Smooth muscle cell (in vitro differentiated cells): ENCODE measurements at regions not wholly inside any gene's neighbourhood (a gene's known extent, or its start where the extent isn't known, plus 50 kb on each side); places are given as distances from the start of the nearest gene placed in this dataset.

Source experiments
- DNase-seq: peaks from one replicate; lab custom pipeline; 2025; ENCODE audit not compliant: unreplicated experiment; lab: John Stamatoyannopoulos, UW
- H2AFZ ChIP-seq: fragments of 200-600 bp; sonication (generic); 2 replicates; pipeline ENCODE4 v1.6.0; 2016; ENCODE audit warnings: antibody characterized with exemption, low read depth, mild to moderate bottlenecking
- H3F3A ChIP-seq: fragments of 200-600 bp; sonication (generic); 2 replicates; pipeline ENCODE4 v1.6.0; 2017; ENCODE audit warnings: antibody characterized with exemption, low read depth
- H3K27ac ChIP-seq: fragments of 200-600 bp; sonication (generic); 2 replicates; pipeline ENCODE4 v1.5.1; 2016; ENCODE audit warnings: low read depth, mild to moderate bottlenecking
- H3K27me3 ChIP-seq: fragments of 200-600 bp; sonication (generic); 2 replicates; pipeline ENCODE4 v1.6.1; 2016; ENCODE audit warnings: low read depth, mild to moderate bottlenecking
- H3K36me3 ChIP-seq: fragments of 200-600 bp; sonication (generic); 2 replicates; pipeline ENCODE4 v1.5.1; 2016; ENCODE audit warnings: low read depth
- H3K4me1 ChIP-seq: fragments of 200-600 bp; sonication (generic); 2 replicates; pipeline ENCODE4 v1.5.1; 2016; ENCODE audit warnings: low read depth
- H3K4me2 ChIP-seq: fragments of 200-600 bp; sonication (generic); 2 replicates; pipeline ENCODE4 v1.6.0; 2016; ENCODE audit warnings: mild to moderate bottlenecking
- H3K4me3 ChIP-seq: fragments of 200-600 bp; sonication (generic); 2 replicates; pipeline ENCODE4 v1.5.1; 2016; ENCODE audit warnings: mild to moderate bottlenecking
- H3K79me2 ChIP-seq: fragments of 200-600 bp; sonication (generic); 2 replicates; pipeline ENCODE4 v1.6.0; 2016; ENCODE audit warnings: low read depth, mild to moderate bottlenecking
- H3K9ac ChIP-seq: fragments of 200-600 bp; sonication (generic); 2 replicates; pipeline ENCODE4 v1.6.0; 2016; ENCODE audit warnings: low read depth
- H3K9me3 ChIP-seq: fragments of 200-600 bp; sonication (generic); replicated peaks from 2 replicates; pipeline ENCODE4 v1.5.1; 2016; ENCODE audit warnings: low read depth
- H4K20me1 ChIP-seq: fragments of 200-600 bp; sonication (generic); 2 replicates; pipeline ENCODE4 v1.6.0; 2016; ENCODE audit warnings: low read depth
- WGBS: methylation state at CpG from one replicate; pipeline ENCODE4 v1.1.7; 2016; ENCODE audit warnings: low lambda C conversion rate; 5-methylcytosine and 5-hydroxymethylcytosine counted together
- TF ChIP-seq, protein P1 (sequence below): fragments of 200-600 bp; sonication (generic); IDR thresholded peaks from 2 replicates; pipeline ENCODE4 v1.5.1; 2017; ENCODE audit warnings: borderline replicate concordance, mild to moderate bottlenecking, antibody characterized with exemption; ENCODE audit not compliant: insufficient read depth, poor library complexity, severe bottlenecking

DNA sequence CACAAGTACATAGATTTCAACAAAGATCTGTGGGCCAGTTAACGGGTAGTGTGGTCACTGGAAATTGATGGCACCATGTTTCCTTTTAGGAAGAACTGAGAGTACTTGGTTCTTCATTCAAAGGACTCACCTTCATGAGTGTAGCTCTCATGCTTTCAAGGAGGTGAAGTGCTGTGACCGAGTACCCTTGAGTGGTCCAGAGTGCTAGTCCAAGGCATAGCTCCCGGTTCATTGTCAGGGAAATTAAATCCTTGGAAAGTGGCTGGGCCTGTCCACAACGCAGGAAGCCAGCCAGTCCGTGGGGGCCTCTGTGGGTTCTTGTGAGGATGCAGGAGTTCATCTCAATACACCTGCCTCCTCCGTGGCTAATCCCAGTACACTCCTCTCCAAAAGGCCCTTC, 295.1 kb downstream of the GALR1 start:
- Histone ChIP-seq H3K4me1 (no peaks in the 10 kb centered on the region), H3K27me3 (no peaks in the 10 kb centered on the region), H3K27ac (no peak overlapping the region), H3K9me3 (no peaks in the 10 kb centered on the region), H4K20me1 (no peaks in the 10 kb centered on the region), H3K79me2 (no peaks in the 10 kb centered on the region), H3K4me3 (no peak overlapping the region), H2AFZ (no peak overlapping the region), H3K36me3 (no peaks in the 10 kb centered on the region), H3F3A (no peaks in the 10 kb centered on the region), H3K4me2 (no peak overlapping the region), H3K9ac (no peak overlapping the region)
- whole genome bisulfite sequencing: 92% methylated on average over 6 of the region's 6 CpGs
- TF ChIP-seq, protein P1, sequence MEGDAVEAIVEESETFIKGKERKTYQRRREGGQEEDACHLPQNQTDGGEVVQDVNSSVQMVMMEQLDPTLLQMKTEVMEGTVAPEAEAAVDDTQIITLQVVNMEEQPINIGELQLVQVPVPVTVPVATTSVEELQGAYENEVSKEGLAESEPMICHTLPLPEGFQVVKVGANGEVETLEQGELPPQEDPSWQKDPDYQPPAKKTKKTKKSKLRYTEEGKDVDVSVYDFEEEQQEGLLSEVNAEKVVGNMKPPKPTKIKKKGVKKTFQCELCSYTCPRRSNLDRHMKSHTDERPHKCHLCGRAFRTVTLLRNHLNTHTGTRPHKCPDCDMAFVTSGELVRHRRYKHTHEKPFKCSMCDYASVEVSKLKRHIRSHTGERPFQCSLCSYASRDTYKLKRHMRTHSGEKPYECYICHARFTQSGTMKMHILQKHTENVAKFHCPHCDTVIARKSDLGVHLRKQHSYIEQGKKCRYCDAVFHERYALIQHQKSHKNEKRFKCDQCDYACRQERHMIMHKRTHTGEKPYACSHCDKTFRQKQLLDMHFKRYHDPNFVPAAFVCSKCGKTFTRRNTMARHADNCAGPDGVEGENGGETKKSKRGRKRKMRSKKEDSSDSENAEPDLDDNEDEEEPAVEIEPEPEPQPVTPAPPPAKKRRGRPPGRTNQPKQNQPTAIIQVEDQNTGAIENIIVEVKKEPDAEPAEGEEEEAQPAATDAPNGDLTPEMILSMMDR: no peak
- no peak for DNase-seq

DNA sequence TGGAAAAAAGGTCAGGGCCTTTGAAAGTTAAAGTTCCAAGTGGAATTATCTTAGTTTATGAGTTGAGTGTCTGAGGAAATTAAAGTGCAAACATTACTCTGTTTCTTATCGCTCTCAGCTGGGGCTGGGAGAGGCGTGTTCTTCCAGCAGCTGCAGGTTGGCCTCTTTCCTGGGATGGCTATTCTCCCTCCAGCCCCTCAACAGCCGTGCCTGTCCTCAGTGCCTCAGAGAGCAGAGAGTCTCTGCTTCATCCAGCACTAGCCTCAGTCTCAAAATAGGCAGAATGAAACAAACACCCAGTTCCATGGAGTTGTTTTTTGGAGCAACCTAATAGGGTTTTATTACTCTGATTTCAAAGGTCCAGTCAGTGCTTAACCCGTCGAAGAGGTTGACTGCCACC, 298.1 kb downstream of the GALR1 start:
- no peak for DNase-seq
- TF ChIP-seq, protein P1: no peak
- Histone ChIP-seq H4K20me1 (no peaks in the 10 kb centered on the region), H3K79me2 (no peaks in the 10 kb centered on the region), H3K4me2 (no peak overlapping the region), H3K9ac (no peak overlapping the region), H3K27me3 (no peaks in the 10 kb centered on the region), H2AFZ (no peak overlapping the region), H3K36me3 (no peaks in the 10 kb centered on the region), H3K9me3 (no peaks in the 10 kb centered on the region), H3K27ac (no peak overlapping the region), H3F3A (no peaks in the 10 kb centered on the region), H3K4me3 (no peak overlapping the region), H3K4me1 (no peaks in the 10 kb centered on the region)
- WGBS: 87% methylated on average over 5 of the region's 5 CpGs

DNA sequence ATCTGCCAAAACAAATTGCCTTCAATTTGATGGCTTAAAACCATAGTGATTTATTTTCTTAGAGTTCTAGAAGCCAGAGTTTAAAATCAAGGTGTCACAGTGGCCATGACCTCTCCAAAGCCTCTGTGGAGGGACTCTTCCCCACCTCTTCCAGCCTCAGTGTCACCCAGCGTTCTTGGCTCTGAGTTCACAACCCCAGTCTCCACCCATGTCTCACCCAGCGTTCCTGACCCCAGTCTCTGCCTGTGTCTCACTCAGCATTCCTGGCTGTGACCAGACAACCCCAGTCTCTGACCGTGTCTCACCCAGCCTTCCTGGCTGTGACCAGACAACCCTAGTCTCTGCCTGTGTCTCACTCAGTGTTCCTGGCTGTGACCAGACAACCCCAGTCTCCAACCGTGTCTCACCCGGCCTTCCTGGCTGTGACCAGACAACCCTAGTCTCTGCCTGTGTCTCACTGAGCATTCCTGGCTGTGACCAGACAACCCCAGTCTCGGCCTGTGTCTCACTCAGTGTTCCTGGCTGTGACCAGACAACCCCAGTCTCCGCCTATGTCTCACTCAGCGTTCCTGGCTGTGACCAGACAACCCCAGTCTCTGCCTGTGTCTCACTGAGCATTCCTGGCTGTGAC, 299.3 kb downstream of the GALR1 start:
- H4K20me1 ChIP-seq: no peaks in the 10 kb centered on the region
- no peaks in the 10 kb centered on the region for H3K4me1 ChIP-seq
- H3K27ac ChIP-seq: no peak overlapping the region
- no peaks in the 10 kb centered on the region for H3K79me2 ChIP-seq
- TF ChIP-seq, protein P1: no peak
- no peaks in the 10 kb centered on the region for H3K9me3 ChIP-seq
- no peaks in the 10 kb centered on the region for H3K36me3 ChIP-seq
- H3K9ac ChIP-seq: no peak overlapping the region
- DNase-seq: no peak
- no peak overlapping the region for H2AFZ ChIP-seq
- H3K4me3 ChIP-seq: no peak overlapping the region
- H3K4me2 ChIP-seq: no peak overlapping the region
- no peaks in the 10 kb centered on the region for H3F3A ChIP-seq
- H3K27me3 ChIP-seq: no peaks in the 10 kb centered on the region
- 87% methylated on average over 8 of the region's 8 CpGs for WGBS

DNA sequence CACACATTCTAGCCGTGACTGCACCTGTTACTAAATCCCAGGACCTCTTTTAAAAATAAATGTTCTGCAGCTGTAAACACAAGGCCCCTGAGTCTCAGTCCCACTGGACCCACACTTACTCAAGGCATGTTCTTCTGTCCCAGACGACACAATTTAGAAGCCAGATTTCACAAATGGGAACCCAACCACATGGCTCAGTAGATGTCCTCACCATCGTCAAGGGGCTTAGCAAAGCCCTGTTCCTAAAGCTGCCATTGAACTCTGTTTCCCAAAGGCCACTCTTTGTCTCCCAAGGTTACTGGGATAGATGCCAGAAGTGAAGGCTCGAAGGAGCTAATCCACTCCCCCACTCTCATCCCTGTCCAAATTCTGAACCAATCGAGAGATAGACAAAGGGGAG, 301.0 kb downstream of the GALR1 start:
- Histone ChIP-seq H4K20me1 (no peaks in the 10 kb centered on the region), H3K27me3 (no peaks in the 10 kb centered on the region), H3K36me3 (no peaks in the 10 kb centered on the region), H3K9ac (no peak overlapping the region), H3K27ac (no peak overlapping the region), H2AFZ (no peak overlapping the region), H3K4me1 (no peaks in the 10 kb centered on the region), H3F3A (no peaks in the 10 kb centered on the region), H3K79me2 (no peaks in the 10 kb centered on the region), H3K4me2 (no peak overlapping the region), H3K9me3 (no peaks in the 10 kb centered on the region), H3K4me3 (no peak overlapping the region)
- no peak for DNase-seq
- 87% methylated on average over 5 of the region's 5 CpGs for WGBS
- TF ChIP-seq, protein P1: no peak
